ENCODE measurements at regions not wholly inside any gene's neighbourhood (a gene's known extent, or its start where the extent isn't known, plus 50 kb on each side); places are given as distances from the start of the nearest gene placed in this dataset.

DNA sequence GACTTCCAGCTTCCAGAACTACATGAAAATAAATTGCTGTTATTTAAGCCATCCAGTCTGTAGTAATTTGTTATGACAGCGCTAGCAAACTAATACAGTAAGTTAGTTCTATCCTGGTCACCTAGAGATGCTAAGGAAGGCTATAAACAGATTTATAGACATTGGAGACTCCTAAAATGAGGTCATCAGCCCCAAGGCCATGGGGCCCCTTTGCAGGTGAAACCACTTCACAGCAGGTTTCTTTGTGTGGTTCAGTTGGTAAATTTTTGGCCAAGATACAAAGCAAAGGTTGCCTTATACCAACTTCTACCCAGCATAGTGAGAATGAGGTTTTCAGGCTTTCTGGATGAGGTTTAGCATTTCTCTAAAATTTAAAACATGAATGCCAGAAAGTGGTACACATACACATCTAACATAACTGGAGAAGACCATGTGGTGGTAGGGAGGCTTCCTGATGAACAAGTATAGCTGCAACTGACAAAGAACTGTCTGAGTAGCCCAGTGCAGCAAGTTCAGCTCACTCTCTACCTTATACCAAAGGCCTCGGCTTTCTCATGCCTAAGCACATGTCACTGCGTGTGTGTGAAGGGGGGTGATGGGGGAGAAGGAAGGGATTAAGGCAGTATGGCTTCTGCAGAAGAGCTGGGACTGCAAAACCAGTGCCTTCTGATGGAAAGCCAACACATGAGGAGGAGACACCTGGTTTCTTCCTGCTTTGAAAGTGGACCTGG is 264.6 kb upstream of the TAS2R1 start:
- intact Hi-C loops (cut with micrococcal nuclease; ENCODE audit: unreplicated experiment) (no loop called here), in situ Hi-C loops (cut with HindIII; ENCODE audit: extremely low pct_ligation_motif_present, low pct_unique_long_range_greater_than_20kb) (no loop called here)
- no peak overlapping the region for H3K4me3 ChIP-seq (replicated peaks in 1 of 3; ENCODE audit: insufficient read depth in 1 of 3, low read depth in 2 of 3, low read length in 3 of 3)
- H3K79me2 ChIP-seq (ENCODE audit: insufficient read depth, low read length): no peaks in the 10 kb centered on the region
- no peak overlapping the region for H3K27ac ChIP-seq (ENCODE audit: extremely low read length, insufficient read depth, low read length)
- H4K20me1 ChIP-seq (ENCODE audit: insufficient read depth, low read length): no peaks in the 10 kb centered on the region
- no peaks in the 10 kb centered on the region for H3K9me3 ChIP-seq (ENCODE audit: low read length)
- H3K4me2 ChIP-seq (ENCODE audit: low read depth, low read length): no peak overlapping the region
- DNase-seq (ENCODE audit: low spot score): no peak
- H2AFZ ChIP-seq (ENCODE audit: low read length): no peak overlapping the region
- H3K27me3 ChIP-seq (ENCODE audit: control insufficient read depth in 1 of 2, insufficient read depth in 2 of 2, low read length in 2 of 2): no peaks in the 10 kb centered on the region; a peak in 1 of 5 replicates
- no TSS peak for BruUV-seq (replicated peaks)
- no peaks in the 10 kb centered on the region for H3K36me3 ChIP-seq (replicated peaks in 1 of 2; ENCODE audit: control insufficient read depth in 1 of 2, insufficient read depth in 2 of 2, low read length in 2 of 2)
- no peak overlapping the region for H3K9ac ChIP-seq (ENCODE audit: insufficient read depth, low read depth, low read length)
- 14% methylated on average over 3 of the region's 3 CpGs for WGBS (ENCODE audit: low lambda C conversion rate)
- no peak for ATAC-seq
- ChIA-PET CTCF (ENCODE audit: low intra/inter-chr PET ratio, low total read pairs) (no interaction called here), POLR2A (no interaction called here)
- no peaks in the 10 kb centered on the region for H3K4me1 ChIP-seq (ENCODE audit: insufficient read depth, low read length)
- FAIRE-seq: no peak
- no peak for TF ChIP-seq YEATS4 (CRISPR knock-in tag; IDR thresholded peaks at IDR 0.05; ENCODE audit: borderline replicate concordance)
- no peak for TF ChIP-seq ZSCAN30 (CRISPR knock-in tag; IDR thresholded peaks at IDR 0.05)
- TF ChIP-seq HOXA9 (CRISPR knock-in tag; IDR thresholded peaks at IDR 0.05; ENCODE audit: borderline replicate concordance): no peak
- TF ChIP-seq, protein P1, sequence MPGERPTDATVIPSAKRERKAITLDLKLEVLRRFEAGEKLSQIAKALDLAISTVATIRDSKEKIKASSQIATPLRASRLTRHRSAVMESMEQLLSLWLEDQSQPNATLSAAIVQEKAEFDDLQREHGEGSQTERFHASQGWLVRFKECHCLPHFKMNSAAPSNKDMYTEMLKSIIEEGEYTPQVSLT (CRISPR knock-in tag; IDR thresholded peaks at IDR 0.05; ENCODE audit: borderline replicate concordance, low read depth): no peak
- TF ChIP-seq NFYB (CRISPR knock-in tag; IDR thresholded peaks at IDR 0.05): no peak
- TF ChIP-seq ZNF24 (IDR thresholded peaks at IDR 0.05): no peak
- no peak for TF ChIP-seq JUNB (CRISPR knock-in tag; IDR thresholded peaks at IDR 0.05; ENCODE audit: borderline replicate concordance)
- TF ChIP-seq, protein P2, sequence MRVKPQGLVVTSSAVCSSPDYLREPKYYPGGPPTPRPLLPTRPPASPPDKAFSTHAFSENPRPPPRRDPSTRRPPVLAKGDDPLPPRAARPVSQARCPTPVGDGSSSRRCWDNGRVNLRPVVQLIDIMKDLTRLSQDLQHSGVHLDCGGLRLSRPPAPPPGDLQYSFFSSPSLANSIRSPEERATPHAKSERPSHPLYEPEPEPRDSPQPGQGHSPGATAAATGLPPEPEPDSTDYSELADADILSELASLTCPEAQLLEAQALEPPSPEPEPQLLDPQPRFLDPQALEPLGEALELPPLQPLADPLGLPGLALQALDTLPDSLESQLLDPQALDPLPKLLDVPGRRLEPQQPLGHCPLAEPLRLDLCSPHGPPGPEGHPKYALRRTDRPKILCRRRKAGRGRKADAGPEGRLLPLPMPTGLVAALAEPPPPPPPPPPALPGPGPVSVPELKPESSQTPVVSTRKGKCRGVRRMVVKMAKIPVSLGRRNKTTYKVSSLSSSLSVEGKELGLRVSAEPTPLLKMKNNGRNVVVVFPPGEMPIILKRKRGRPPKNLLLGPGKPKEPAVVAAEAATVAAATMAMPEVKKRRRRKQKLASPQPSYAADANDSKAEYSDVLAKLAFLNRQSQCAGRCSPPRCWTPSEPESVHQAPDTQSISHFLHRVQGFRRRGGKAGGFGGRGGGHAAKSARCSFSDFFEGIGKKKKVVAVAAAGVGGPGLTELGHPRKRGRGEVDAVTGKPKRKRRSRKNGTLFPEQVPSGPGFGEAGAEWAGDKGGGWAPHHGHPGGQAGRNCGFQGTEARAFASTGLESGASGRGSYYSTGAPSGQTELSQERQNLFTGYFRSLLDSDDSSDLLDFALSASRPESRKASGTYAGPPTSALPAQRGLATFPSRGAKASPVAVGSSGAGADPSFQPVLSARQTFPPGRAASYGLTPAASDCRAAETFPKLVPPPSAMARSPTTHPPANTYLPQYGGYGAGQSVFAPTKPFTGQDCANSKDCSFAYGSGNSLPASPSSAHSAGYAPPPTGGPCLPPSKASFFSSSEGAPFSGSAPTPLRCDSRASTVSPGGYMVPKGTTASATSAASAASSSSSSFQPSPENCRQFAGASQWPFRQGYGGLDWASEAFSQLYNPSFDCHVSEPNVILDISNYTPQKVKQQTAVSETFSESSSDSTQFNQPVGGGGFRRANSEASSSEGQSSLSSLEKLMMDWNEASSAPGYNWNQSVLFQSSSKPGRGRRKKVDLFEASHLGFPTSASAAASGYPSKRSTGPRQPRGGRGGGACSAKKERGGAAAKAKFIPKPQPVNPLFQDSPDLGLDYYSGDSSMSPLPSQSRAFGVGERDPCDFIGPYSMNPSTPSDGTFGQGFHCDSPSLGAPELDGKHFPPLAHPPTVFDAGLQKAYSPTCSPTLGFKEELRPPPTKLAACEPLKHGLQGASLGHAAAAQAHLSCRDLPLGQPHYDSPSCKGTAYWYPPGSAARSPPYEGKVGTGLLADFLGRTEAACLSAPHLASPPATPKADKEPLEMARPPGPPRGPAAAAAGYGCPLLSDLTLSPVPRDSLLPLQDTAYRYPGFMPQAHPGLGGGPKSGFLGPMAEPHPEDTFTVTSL (CRISPR knock-in tag; IDR thresholded peaks at IDR 0.05; ENCODE audit: borderline replicate concordance): no peak
- TF ChIP-seq, protein P3, sequence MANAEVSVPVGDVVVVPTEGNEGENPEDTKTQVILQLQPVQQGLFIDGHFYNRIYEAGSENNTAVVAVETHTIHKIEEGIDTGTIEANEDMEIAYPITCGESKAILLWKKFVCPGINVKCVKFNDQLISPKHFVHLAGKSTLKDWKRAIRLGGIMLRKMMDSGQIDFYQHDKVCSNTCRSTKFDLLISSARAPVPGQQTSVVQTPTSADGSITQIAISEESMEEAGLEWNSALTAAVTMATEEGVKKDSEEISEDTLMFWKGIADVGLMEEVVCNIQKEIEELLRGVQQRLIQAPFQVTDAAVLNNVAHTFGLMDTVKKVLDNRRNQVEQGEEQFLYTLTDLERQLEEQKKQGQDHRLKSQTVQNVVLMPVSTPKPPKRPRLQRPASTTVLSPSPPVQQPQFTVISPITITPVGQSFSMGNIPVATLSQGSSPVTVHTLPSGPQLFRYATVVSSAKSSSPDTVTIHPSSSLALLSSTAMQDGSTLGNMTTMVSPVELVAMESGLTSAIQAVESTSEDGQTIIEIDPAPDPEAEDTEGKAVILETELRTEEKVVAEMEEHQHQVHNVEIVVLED (CRISPR knock-in tag; IDR thresholded peaks at IDR 0.05; ENCODE audit: borderline replicate concordance): no peak
- TF ChIP-seq HNRNPUL1 (IDR thresholded peaks at IDR 0.05; ENCODE audit: low read depth, low read length): no peak
- TF ChIP-seq ZNF605 (CRISPR knock-in tag; IDR thresholded peaks at IDR 0.05): no peak
- TF ChIP-seq NR2C2 (CRISPR knock-in tag; IDR thresholded peaks at IDR 0.05; ENCODE audit: borderline replicate concordance): no peak
- TF ChIP-seq, protein P4, sequence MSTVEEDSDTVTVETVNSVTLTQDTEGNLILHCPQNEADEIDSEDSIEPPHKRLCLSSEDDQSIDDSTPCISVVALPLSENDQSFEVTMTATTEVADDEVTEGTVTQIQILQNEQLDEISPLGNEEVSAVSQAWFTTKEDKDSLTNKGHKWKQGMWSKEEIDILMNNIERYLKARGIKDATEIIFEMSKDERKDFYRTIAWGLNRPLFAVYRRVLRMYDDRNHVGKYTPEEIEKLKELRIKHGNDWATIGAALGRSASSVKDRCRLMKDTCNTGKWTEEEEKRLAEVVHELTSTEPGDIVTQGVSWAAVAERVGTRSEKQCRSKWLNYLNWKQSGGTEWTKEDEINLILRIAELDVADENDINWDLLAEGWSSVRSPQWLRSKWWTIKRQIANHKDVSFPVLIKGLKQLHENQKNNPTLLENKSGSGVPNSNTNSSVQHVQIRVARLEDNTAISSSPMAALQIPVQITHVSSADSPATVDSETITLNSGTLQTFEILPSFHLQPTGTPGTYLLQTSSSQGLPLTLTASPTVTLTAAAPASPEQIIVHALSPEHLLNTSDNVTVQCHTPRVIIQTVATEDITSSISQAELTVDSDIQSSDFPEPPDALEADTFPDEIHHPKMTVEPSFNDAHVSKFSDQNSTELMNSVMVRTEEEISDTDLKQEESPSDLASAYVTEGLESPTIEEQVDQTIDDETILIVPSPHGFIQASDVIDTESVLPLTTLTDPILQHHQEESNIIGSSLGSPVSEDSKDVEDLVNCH (CRISPR knock-in tag; IDR thresholded peaks at IDR 0.05): no peak
- no peak for TF ChIP-seq ZNF891 (CRISPR knock-in tag; IDR thresholded peaks at IDR 0.05)
